ENCODE measurements at regions not wholly inside any gene's neighbourhood (a gene's known extent, or its start where the extent isn't known, plus 50 kb on each side); places are given as distances from the start of the nearest gene placed in this dataset.
"Not testable (repeated sequence)": the region's sequence is repeated elsewhere in the genome, so short reads cannot be mapped to it uniquely, and the experiment has no call there.

DNA sequence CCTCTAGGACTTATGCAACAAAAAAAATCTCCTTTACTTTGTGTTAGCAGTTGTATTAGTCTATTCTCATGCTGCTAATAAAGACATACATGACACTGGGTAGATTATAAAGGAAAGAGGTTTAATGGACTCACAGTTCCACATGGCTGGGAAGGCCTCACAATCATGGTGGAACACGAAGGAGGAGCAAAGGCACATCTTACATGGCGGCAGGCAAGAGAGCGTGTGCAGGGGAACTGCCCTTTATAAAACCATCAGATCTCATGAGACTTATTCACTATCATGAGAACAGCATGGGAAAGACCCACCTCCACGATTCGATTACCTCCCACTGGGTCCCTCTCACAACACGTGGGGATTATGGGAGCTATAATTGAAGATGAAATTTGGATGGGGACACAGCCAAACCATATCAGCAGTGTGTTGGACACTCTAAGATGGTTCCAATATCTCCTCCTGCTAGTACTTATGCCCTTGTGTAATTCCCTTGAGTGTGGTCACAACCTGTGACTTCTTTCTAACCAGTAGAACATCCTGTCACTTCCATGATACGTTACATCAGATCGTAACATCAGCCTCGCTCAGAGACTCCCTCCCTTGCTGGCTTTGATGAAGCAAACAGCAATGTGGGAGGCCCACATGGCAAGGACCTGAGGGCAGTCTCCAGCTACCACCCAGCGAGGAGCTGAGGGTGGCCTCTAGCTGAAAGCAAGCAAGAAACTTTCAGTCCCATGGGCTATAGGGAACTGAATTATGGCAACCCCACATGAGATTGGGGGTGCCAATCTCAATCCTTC, 113.5 kb upstream of the PITX1 start:
- no peak overlapping the region for H3K27ac Mint-ChIP-seq
- peaks cover 0 to 26% (median 7%) of the 10 kb centered on the region in 5 donors for H3K27me3 Mint-ChIP-seq
- no peaks in the 10 kb centered on the region for H3K36me3 Mint-ChIP-seq
- H3K9me3 Mint-ChIP-seq: peaks cover 0 to 10% (median 2%) of the 10 kb centered on the region in 9 donors
- POLR2A ChIA-PET: no interaction called here
- no peak for ATAC-seq
- DNase-seq: no peak
- no peak overlapping the region for H3K4me3 Mint-ChIP-seq
- H3K4me1 Mint-ChIP-seq: no peaks in the 10 kb centered on the region

DNA sequence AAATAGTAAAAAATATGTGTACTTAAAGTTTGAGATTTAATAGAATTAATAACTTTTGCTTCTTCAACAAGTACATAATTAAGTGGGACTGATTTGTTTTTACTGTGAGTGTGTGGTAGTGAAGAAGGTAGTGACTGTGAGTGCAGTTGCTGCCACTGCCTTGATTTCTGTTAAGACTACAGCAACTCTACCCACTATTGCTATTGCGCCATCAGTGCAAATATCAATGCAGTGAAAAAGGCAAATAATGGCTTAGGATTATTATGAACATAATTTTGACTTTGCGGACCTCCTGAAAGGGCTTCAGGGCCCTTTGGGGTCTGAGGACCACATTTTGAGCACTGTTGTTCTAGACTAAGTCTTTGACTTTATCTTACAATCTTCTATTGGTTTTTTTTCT, 112.0 kb upstream of the PITX1 start:
- Mint-ChIP-seq H3K36me3 (no peaks in the 10 kb centered on the region), H3K9me3 (peaks cover 0 to 10% (median 2%) of the 10 kb centered on the region in 9 donors), H3K4me3 (no peak overlapping the region), H3K27ac (no peak overlapping the region), H3K27me3 (peaks cover 0 to 15% (median 4%) of the 10 kb centered on the region in 5 donors), H3K4me1 (no peaks in the 10 kb centered on the region)
- ATAC-seq (no peak), DNase-seq (no peak)
- POLR2A ChIA-PET: no interaction called here

DNA sequence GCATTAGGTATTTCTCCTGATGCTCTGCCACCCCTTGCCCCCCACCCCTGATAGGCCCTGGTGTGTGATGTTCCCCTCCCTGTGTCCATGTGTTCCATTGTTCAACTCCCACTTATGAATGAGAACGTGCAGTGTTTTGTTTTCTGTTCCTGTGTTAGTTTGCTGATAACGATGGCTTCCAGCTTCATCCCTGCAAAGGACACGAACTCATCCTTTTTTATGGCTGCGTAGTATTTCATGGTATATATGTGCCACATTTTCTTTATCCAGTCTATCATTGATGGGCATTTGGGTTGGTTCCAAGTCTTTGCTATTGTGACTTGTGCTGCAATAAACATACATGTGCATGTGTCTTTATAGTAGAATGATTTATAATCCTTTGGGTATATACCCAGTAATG, 109.7 kb upstream of the PITX1 start:
- H3K4me1 Mint-ChIP-seq, ATAC-seq, H3K4me3 Mint-ChIP-seq, H3K36me3 Mint-ChIP-seq, H3K9me3 Mint-ChIP-seq, DNase-seq, H3K27ac Mint-ChIP-seq, POLR2A ChIA-PET: not testable (repeated sequence)
- H3K27me3 Mint-ChIP-seq: peaks cover 3 to 18% (median 10%) of the 10 kb centered on the region in 5 donors

DNA sequence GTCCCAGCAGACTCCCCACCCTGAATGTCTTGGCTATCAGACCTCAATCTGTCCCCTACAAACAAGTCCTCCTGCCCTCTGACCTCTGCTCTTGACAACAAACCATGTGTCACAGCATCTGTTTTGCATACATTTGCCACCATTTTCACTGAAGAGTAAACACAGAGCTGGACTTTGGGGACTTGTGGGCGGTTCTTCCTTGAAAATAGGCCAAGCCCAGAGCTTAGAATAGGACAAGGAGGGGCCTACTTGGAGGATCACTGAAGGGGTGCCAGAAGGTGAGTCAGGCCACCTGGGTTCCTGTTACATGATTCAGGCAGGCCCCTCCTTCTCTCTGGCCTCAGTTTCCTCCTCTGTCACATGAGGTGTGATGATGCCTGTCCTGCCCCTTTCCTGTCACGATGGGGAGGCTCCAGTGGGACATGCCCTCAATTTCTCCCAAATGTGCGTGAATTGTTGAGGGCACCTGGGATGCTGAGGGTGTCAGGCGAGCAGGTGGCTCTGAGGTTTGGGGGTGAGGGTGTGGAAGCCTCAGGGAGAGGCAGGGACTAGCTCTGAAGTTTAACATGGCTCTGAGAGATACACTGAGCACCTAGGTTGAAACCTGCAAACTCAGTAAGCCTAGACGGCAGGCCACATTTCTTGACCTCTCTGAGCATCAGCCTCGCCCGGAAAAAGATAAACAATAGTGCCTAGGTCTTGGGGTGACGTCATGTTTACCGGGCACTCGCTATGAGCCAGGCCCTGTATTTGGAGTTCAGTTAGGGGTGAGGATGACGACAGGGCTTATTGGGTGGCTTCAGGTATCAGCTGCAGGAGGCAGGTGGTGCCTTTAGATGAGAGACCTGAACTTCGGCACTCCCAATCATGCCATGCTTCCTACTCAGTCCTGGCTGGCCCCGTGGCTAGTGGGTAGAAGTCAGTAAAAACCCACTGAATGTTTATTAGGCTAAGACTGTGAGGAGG, 107.6 kb upstream of the PITX1 start:
- H3K9me3 Mint-ChIP-seq: no peaks in the 10 kb centered on the region
- peaks cover 0 to 5% (median 0%) of the 10 kb centered on the region in 4 donors for H3K4me1 Mint-ChIP-seq
- H3K4me3 Mint-ChIP-seq: no peak overlapping the region
- no peaks in the 10 kb centered on the region for H3K36me3 Mint-ChIP-seq
- POLR2A ChIA-PET: no interaction called here
- no peak overlapping the region for H3K27ac Mint-ChIP-seq
- H3K27me3 Mint-ChIP-seq: peaks cover 4 to 9% (median 7%) of the 10 kb centered on the region in 5 donors
- no peak for DNase-seq
- ATAC-seq: no peak

DNA sequence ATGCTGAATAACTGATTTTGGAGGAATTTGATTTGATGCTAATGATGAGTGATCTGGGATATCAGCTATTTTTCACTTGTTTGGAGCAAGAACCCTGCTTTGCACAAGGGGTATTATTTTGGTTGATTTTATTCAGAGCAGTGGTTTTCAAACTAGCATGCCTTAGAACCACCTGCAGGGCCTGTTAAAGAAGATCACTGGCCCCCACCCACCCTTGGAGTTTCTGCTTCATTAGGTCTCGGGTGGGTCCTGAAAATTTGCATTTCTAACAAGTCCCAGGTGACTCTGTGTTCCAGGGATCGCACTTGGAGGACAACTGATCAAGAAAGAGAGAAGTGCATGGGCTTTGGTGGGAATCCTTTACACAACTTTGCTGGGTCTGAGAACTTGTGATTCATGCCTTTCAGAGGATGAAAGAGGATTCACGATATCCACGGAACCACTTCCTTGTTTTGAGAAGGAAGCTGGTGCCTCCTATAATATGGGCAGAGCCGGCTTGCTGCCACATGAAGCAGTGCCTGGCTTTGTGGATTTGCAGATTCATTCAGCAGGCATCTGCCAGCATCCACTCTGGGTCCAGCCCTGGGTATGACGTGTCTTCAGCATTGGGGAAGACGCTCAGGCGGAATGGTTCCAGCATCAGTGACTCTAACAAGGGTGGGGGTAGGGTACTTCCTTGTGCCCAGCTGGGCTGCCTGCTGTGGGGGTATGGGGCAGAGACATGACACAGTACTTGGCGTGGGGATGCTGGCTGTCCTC, 106.6 kb upstream of the PITX1 start:
- H3K4me1 Mint-ChIP-seq: peaks cover 0 to 5% (median 0%) of the 10 kb centered on the region in 4 donors
- ATAC-seq (no peak), DNase-seq (no peak)
- H3K36me3 Mint-ChIP-seq: no peaks in the 10 kb centered on the region
- no peaks in the 10 kb centered on the region for H3K9me3 Mint-ChIP-seq
- peaks cover 2 to 12% (median 9%) of the 10 kb centered on the region in 5 donors for H3K27me3 Mint-ChIP-seq
- POLR2A ChIA-PET: no interaction called here
- H3K4me3 Mint-ChIP-seq: no peak overlapping the region
- no peak overlapping the region for H3K27ac Mint-ChIP-seq

DNA sequence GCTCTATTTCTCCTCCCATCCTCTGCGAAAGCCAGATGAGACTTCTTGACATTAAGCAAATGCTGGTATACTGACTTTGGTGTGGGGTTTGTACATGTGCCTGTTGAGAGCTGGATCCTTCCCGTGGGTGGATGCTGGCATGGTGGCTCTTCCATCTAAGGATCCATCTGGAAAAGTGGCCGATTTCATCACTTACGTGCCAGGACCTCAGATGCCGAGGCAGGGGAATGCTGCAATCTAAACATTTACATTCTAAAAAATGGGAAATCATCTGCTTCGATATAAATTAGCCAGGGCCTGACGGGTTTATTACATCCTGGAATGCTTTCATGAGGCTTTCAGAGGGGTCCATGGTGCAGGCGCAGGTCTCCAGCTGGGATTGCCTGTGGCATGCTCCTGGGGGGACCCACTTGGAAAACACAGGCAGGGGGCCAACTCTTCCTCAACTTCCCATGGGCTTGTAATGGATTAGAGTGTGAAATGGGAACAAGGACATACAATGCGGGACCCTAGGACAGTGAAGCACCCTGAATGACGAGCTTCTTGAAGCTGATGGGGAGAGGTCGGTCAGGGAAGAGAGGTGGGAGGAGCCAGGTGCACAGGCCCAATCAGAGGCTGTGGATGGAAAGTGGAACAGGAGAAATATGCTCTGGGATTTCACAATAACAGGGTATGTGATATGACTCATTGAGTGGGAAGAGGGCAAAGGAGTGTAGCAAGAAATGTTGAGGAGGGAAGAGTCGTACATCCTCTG, 105.5 kb upstream of the PITX1 start:
- POLR2A ChIA-PET: no interaction called here

DNA sequence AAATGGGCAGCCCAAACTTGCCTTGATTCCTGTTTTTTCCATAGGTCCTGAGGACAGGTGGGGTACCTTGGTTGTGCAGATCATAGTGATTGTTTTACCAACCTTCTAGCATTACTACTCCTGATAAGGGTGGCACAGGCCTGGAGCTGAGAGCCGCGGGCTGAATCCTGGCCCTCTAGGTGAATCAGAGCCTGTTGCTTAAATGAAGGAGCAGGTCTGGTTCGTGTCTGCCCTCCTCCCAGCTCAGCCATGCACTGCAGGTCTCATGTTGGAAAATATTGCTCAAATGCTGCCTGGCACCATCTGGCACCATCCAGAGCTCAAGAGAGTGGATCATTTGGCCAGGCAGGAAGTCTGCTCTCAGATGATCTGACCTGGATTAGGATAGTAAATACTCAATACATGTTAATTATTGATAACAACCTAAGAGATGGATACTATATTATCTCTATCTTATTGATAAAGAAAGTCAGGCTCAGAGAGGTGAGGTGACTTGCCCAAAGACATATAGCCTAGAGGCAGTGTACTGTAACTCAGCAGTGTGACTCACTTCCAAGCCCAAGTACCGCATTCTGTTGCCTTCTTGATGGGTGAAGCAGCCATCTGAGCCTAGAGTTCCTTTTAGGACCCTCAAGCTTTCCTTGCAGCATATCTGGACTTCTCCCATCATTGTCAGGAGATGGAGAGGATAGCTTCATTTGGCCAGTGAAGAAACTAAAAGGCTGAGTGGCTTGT, 104.3 kb upstream of the PITX1 start:
- H3K9me3 Mint-ChIP-seq: no peaks in the 10 kb centered on the region
- H3K36me3 Mint-ChIP-seq: no peaks in the 10 kb centered on the region
- H3K4me1 Mint-ChIP-seq: peaks cover 0 to 5% (median 0%) of the 10 kb centered on the region in 4 donors
- POLR2A ChIA-PET: no interaction called here
- H3K27ac Mint-ChIP-seq: no peak overlapping the region
- ATAC-seq (no peak), DNase-seq (no peak)
- peaks cover 3 to 20% (median 9%) of the 10 kb centered on the region in 5 donors for H3K27me3 Mint-ChIP-seq
- H3K4me3 Mint-ChIP-seq: no peak overlapping the region

More for the DNA sequence above, 105.5 kb upstream of the PITX1 start:
- ATAC-seq (no peak), DNase-seq (no peak)
- no peaks in the 10 kb centered on the region for H3K36me3 Mint-ChIP-seq
- H3K27ac Mint-ChIP-seq: no peak overlapping the region
- peaks cover 0 to 5% (median 0%) of the 10 kb centered on the region in 4 donors for H3K4me1 Mint-ChIP-seq
- no peak overlapping the region for H3K4me3 Mint-ChIP-seq
- H3K9me3 Mint-ChIP-seq: no peaks in the 10 kb centered on the region
- peaks cover 5 to 14% (median 9%) of the 10 kb centered on the region in 5 donors for H3K27me3 Mint-ChIP-seq

DNA sequence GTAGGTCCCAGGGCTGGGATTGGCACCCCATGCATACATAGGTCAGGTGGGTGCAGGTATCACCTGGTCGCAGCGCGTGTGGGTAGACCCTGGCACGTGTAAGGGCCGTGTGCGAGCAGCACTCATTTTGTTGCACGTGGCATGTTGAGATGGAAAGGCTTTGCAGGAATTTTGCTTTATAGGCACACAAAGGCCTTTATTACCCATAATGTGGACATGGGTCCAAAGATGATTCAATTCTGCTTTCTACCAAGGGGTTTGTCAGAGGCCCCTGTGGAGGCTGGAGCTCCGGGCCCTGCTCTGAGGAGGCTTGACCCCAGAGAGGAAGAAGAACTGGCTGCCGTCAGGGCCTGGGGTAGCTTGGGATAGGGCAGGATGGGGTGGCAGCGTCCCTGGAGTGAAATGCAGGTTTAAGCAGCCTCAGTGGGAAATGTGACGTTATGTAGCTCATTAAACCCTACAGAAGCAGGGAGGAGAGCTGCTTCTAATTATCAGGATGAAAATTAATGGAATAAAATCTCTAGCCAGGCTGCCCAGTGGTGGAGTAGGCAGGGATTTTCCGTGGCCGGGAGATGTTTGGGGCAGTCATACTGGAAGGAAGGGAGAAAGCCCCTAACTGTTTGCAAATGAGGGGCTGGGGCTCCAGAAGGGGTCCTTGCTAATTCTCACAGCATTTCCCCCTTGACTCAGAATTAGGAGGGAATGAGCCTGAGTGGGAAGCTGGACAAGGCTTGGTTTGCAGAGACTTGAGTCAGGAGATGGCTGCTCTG, 103.3 kb upstream of the PITX1 start:
- Mint-ChIP-seq H3K27me3 (peaks cover 3 to 22% (median 9%) of the 10 kb centered on the region in 5 donors), H3K9me3 (no peaks in the 10 kb centered on the region)
- POLR2A ChIA-PET: no interaction called here

DNA sequence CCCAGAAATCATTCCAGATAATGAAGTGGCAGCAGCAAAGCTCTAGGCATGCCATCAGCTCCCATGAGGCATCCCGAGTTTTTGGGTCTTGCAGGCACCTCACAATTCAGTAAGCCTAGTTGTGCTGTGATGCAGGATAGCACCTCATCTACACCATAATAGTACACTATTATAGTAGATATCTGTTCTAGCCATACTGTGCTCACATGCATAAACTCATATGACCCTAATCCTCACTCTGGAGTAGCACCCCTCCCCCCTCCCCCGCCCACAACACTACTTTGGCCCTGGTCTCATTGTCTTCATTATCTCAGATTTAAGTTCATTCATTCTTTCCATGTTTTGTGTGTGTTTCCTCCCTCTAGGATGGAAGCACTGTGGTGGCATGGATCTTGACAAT, 102.5 kb upstream of the PITX1 start:
- Mint-ChIP-seq H3K27me3 (peaks cover 3 to 22% (median 9%) of the 10 kb centered on the region in 5 donors), H3K27ac (no peak overlapping the region), H3K4me3 (no peak overlapping the region), H3K9me3 (no peaks in the 10 kb centered on the region), H3K4me1 (peaks cover 0 to 5% (median 0%) of the 10 kb centered on the region in 4 donors), H3K36me3 (no peaks in the 10 kb centered on the region)
- POLR2A ChIA-PET: no interaction called here
- ATAC-seq (no peak), DNase-seq (no peak)

More for the DNA sequence above, 103.3 kb upstream of the PITX1 start:
- Mint-ChIP-seq H3K4me1 (peaks cover 0 to 5% (median 0%) of the 10 kb centered on the region in 4 donors), H3K27ac (no peak overlapping the region), H3K36me3 (no peaks in the 10 kb centered on the region), H3K4me3 (no peak overlapping the region)
- ATAC-seq: no peak
- no peak for DNase-seq

DNA sequence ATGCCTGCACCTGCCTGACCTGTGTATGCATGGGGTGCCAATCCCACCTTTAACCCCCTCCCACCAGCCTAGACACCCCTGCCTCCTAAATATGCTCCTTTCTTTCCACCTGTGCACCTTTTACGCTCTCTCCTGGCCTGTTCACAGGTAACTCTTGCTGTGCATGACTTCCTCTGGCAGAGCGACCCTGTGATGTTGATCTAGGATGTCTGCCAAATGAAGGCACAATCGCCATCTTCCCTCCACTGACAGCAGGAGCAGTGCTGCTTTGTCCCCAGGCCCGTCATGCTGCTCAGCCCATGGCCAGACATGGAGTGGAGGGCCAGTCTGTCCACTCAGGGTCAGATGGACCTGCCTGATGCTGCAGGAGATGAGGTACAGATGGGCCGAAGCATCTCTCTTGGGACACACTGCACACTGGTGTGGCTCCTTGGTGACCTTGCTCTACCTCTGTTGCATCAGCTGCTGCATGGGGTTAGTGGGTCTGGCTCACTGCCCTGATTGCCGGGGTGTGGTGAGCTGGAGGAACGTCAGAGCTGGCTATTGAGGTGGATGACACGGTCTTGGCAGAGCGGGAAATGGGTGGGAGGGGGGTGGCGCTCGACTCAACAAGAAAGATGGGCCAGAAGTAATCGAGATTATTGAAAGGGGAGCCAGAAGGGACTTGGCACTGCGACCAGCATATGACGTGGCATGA, 101.7 kb upstream of the PITX1 start:
- Mint-ChIP-seq H3K9me3 (no peaks in the 10 kb centered on the region), H3K4me3 (no peak overlapping the region), H3K4me1 (peaks cover 0 to 5% (median 0%) of the 10 kb centered on the region in 4 donors), H3K36me3 (no peaks in the 10 kb centered on the region), H3K27me3 (peaks cover 4 to 22% (median 9%) of the 10 kb centered on the region in 5 donors), H3K27ac (no peak overlapping the region)
- DNase-seq (no peak), ATAC-seq (no peak)
- POLR2A ChIA-PET: no interaction called here

Data from naive thymus-derived CD8-positive, alpha-beta T cell (primary cell).